ENCODE measurements at regions not wholly inside any gene's neighbourhood (a gene's known extent, or its start where the extent isn't known, plus 50 kb on each side); places are given as distances from the start of the nearest gene placed in this dataset.

GRCh38 chr6:125639466-125640020 is 109.9 kb upstream of the HEY2 start:
- TF ChIP-seq, protein P1, sequence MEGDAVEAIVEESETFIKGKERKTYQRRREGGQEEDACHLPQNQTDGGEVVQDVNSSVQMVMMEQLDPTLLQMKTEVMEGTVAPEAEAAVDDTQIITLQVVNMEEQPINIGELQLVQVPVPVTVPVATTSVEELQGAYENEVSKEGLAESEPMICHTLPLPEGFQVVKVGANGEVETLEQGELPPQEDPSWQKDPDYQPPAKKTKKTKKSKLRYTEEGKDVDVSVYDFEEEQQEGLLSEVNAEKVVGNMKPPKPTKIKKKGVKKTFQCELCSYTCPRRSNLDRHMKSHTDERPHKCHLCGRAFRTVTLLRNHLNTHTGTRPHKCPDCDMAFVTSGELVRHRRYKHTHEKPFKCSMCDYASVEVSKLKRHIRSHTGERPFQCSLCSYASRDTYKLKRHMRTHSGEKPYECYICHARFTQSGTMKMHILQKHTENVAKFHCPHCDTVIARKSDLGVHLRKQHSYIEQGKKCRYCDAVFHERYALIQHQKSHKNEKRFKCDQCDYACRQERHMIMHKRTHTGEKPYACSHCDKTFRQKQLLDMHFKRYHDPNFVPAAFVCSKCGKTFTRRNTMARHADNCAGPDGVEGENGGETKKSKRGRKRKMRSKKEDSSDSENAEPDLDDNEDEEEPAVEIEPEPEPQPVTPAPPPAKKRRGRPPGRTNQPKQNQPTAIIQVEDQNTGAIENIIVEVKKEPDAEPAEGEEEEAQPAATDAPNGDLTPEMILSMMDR (conservative IDR thresholded peaks at IDR 0.05; ENCODE audit: low read depth in 2 of 2) = no peak
- no peak for TF ChIP-seq POLR2AphosphoS5 (IDR thresholded peaks at IDR 0.05; ENCODE audit: low read depth)
- TF ChIP-seq EZH2phosphoT487 (IDR thresholded peaks at IDR 0.05; ENCODE audit: unreplicated experiment) = no peak
- TF ChIP-seq NANOG (IDR thresholded peaks at IDR 0.05; ENCODE audit: borderline replicate concordance) = no peak
- no peak for TF ChIP-seq EZH2 (IDR thresholded peaks at IDR 0.05; ENCODE audit: low read depth, unreplicated experiment)
- TF ChIP-seq CREB1 (CRISPR knock-in tag; IDR thresholded peaks at IDR 0.05; ENCODE audit: low read depth) = no peak
- no peak for TF ChIP-seq STAT1 (IDR thresholded peaks at IDR 0.05; ENCODE audit: unreplicated experiment)

All from GM23338 (cell line).